ENCODE measurements at regions not wholly inside any gene's neighbourhood (a gene's known extent, or its start where the extent isn't known, plus 50 kb on each side); places are given as distances from the start of the nearest gene placed in this dataset.

DNA sequence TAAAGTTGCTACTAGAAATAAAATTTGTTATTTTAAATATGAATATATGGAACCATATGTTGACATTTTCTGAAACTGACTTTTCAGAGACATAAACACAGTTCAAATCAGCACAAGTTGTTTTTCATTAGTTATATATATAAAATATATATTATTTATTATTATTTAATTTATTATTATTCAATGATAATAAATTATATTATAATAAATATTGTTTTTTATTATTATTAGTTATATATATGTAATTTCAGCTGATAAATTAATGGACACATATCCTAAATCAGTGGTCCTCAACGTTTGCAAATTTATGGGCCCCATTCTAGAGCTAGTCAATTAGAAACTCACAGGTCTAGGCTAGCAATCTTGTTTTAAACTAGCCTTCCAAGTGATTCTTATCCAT is 809.3 kb downstream of the C4orf33 start:
- Histone ChIP-seq H3K36me3 (ENCODE audit: control insufficient read depth in 1 of 2, insufficient read depth in 2 of 2, low read length in 2 of 2) (no peaks in the 10 kb centered on the region), H3K23ac (ENCODE audit: low read length) (no peak overlapping the region), H2AFZ (ENCODE audit: insufficient read depth, low read length, poor library complexity) (no peak overlapping the region), H2BK12ac (ENCODE audit: low read length) (no peak overlapping the region), H3K9ac (ENCODE audit: low read length) (no peak overlapping the region), H3K79me2 (ENCODE audit: control insufficient read depth, insufficient read depth, low read length, poor library complexity) (no peaks in the 10 kb centered on the region), H4K8ac (ENCODE audit: low read depth, low read length) (no peak overlapping the region), H3K4me1 (ENCODE audit: control insufficient read depth in 1 of 2, insufficient read depth in 2 of 2, low read length in 2 of 2) (peaks cover 0 to 5% of the 10 kb centered on the region in 2 experiments), H3K4me3 (ENCODE audit: low read depth, low read length) (no peak overlapping the region), H3K9me3 (ENCODE audit: insufficient read depth, low read depth, low read length) (no peaks in the 10 kb centered on the region), H3K14ac (ENCODE audit: low read length) (no peak overlapping the region), H3K27me3 (ENCODE audit: insufficient read depth, low read length) (no peaks in the 10 kb centered on the region), H2AK5ac (ENCODE audit: low read length) (no peak overlapping the region), H2BK120ac (ENCODE audit: insufficient read depth, low read length, poor library complexity) (no peak overlapping the region), H2BK5ac (ENCODE audit: low read depth, low read length, poor library complexity) (no peak overlapping the region), H4K91ac (ENCODE audit: low read depth, low read length) (no peak overlapping the region), H3K18ac (ENCODE audit: low read length) (no peak overlapping the region), H3K4ac (ENCODE audit: low read depth, low read length) (no peak overlapping the region), H3K4me2 (ENCODE audit: low read length) (no peak overlapping the region), H3K27ac (ENCODE audit: low read depth, low read length) (no peak overlapping the region), H4K12ac (ENCODE audit: low read depth, low read length) (no peak overlapping the region), H3K79me1 (ENCODE audit: low read length) (peaks cover 1% of the 10 kb centered on the region)
- no CpG with 5 or more reads among the region's 1 CpG for WGBS (ENCODE audit: extremely low coverage, insufficient coverage, insufficient read length)
- DNase-seq = no peak

DNA sequence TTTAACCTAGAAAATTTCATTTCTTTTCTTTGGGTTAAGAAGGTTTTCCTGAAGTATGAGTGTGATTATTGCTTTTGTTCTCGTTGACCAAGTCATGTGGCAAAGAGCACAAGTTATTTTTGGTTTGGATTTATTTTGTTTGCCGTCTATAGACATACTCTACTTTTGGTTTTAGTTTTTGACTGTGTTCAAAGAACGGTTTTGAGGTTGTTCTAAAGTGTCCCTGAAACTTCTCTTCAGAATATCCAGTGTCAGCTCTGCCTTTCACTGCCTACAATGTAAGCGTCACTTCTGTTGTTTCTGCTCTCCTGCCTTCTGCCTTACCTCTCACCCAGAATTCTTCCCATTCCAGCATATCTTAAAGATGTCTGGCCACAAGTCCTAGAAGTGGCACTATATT is 812.2 kb downstream of the C4orf33 start:
- no peak overlapping the region for H3K4me3 ChIP-seq (ENCODE audit: low read depth, low read length)
- H3K18ac ChIP-seq (ENCODE audit: low read length) = no peak overlapping the region
- WGBS (ENCODE audit: extremely low coverage, insufficient coverage, insufficient read length) = no CpG with 5 or more reads among the region's 4 CpGs
- H3K9me3 ChIP-seq (ENCODE audit: insufficient read depth, low read depth, low read length) = no peaks in the 10 kb centered on the region
- no peak overlapping the region for H3K9ac ChIP-seq (ENCODE audit: low read length)
- no peak overlapping the region for H4K8ac ChIP-seq (ENCODE audit: low read depth, low read length)
- no peaks in the 10 kb centered on the region for H3K36me3 ChIP-seq (ENCODE audit: control insufficient read depth in 1 of 2, insufficient read depth in 2 of 2, low read length in 2 of 2)
- H3K4me1 ChIP-seq (ENCODE audit: control insufficient read depth in 1 of 2, insufficient read depth in 2 of 2, low read length in 2 of 2) = peaks cover 0 to 5% of the 10 kb centered on the region in 2 experiments
- peaks cover 1% of the 10 kb centered on the region for H3K79me1 ChIP-seq (ENCODE audit: low read length)
- H2AFZ ChIP-seq (ENCODE audit: insufficient read depth, low read length, poor library complexity) = no peak overlapping the region
- H2BK120ac ChIP-seq (ENCODE audit: insufficient read depth, low read length, poor library complexity) = no peak overlapping the region
- H3K14ac ChIP-seq (ENCODE audit: low read length) = no peak overlapping the region
- DNase-seq = peak; percentile 10 to 47
- no peak overlapping the region for H3K4ac ChIP-seq (ENCODE audit: low read depth, low read length)
- no peaks in the 10 kb centered on the region for H3K79me2 ChIP-seq (ENCODE audit: control insufficient read depth, insufficient read depth, low read length, poor library complexity)
- H3K4me2 ChIP-seq (ENCODE audit: low read length) = no peak overlapping the region
- H2BK12ac ChIP-seq (ENCODE audit: low read length) = no peak overlapping the region
- no peak overlapping the region for H3K23ac ChIP-seq (ENCODE audit: low read length)
- no peak overlapping the region for H2BK5ac ChIP-seq (ENCODE audit: low read depth, low read length, poor library complexity)
- H3K27me3 ChIP-seq (ENCODE audit: insufficient read depth, low read length) = no peaks in the 10 kb centered on the region
- peak overlapping the region; percentile 10 for H3K27ac ChIP-seq (ENCODE audit: low read depth, low read length)
- H4K91ac ChIP-seq (ENCODE audit: low read depth, low read length) = no peak overlapping the region
- no peak overlapping the region for H4K12ac ChIP-seq (ENCODE audit: low read depth, low read length)
- H2AK5ac ChIP-seq (ENCODE audit: low read length) = no peak overlapping the region

DNA sequence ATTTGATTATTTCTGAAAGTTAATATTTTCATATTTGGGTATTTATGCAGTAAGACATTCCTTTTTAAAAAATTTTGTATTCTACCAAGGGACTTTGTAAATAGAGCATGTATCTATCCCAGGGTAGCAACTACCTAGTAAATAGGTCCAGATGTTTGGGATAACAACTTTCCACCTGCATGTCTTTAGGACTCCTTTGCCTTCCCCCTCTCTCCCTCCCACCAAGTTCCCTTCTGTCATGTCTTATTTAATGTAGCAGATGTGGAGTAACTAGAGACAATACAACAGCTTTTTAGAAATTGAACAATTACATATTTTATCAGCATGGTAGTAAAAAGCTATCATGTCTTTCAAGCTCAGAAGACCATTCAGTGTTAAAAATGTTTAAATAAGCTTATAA is 821.0 kb downstream of the C4orf33 start:
- no peak overlapping the region for H4K8ac ChIP-seq (ENCODE audit: low read depth, low read length)
- H4K12ac ChIP-seq (ENCODE audit: low read depth, low read length) = no peak overlapping the region
- no peak overlapping the region for H3K23ac ChIP-seq (ENCODE audit: low read length)
- H3K27ac ChIP-seq (ENCODE audit: low read depth, low read length) = no peak overlapping the region
- no peak overlapping the region for H4K91ac ChIP-seq (ENCODE audit: low read depth, low read length)
- no peak overlapping the region for H2BK5ac ChIP-seq (ENCODE audit: low read depth, low read length, poor library complexity)
- no peak overlapping the region for H2AK5ac ChIP-seq (ENCODE audit: low read length)
- no peak overlapping the region for H3K4me2 ChIP-seq (ENCODE audit: low read length)
- no peak overlapping the region for H2BK12ac ChIP-seq (ENCODE audit: low read length)
- no peak overlapping the region for H2BK120ac ChIP-seq (ENCODE audit: insufficient read depth, low read length, poor library complexity)
- H3K79me1 ChIP-seq (ENCODE audit: low read length) = no peaks in the 10 kb centered on the region
- H3K14ac ChIP-seq (ENCODE audit: low read length) = no peak overlapping the region
- H3K79me2 ChIP-seq (ENCODE audit: control insufficient read depth, insufficient read depth, low read length, poor library complexity) = no peaks in the 10 kb centered on the region
- no peaks in the 10 kb centered on the region for H3K27me3 ChIP-seq (ENCODE audit: insufficient read depth, low read length)
- H3K4me3 ChIP-seq (ENCODE audit: low read depth, low read length) = no peak overlapping the region
- no peak overlapping the region for H3K18ac ChIP-seq (ENCODE audit: low read length)
- H3K9me3 ChIP-seq (ENCODE audit: insufficient read depth, low read depth, low read length) = no peaks in the 10 kb centered on the region
- no peak overlapping the region for H3K4ac ChIP-seq (ENCODE audit: low read depth, low read length)
- no peak overlapping the region for H3K9ac ChIP-seq (ENCODE audit: low read length)
- no peaks in the 10 kb centered on the region for H3K36me3 ChIP-seq (ENCODE audit: control insufficient read depth in 1 of 2, insufficient read depth in 2 of 2, low read length in 2 of 2)
- H3K4me1 ChIP-seq (ENCODE audit: control insufficient read depth in 1 of 2, insufficient read depth in 2 of 2, low read length in 2 of 2) = no peaks in the 10 kb centered on the region
- no peak for DNase-seq
- H2AFZ ChIP-seq (ENCODE audit: insufficient read depth, low read length, poor library complexity) = no peak overlapping the region

DNA sequence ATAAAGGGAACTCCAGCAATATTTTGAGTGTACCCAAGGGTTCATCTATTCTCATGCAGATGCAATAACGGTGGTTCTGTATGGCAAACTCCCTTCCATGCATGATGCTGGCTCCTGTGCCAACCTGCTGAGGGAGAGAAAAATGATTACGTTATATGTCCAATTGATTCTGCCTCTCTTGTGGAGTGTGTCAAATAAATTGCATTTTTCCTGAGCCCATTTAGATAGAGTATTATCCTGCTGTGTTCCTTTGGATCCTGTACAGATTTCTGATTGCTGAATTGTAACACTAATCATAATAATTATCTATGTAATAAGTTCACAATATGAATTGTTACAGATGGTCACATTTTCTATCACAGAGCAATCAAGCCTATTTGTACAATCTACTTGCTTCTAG is 821.7 kb downstream of the C4orf33 start:
- no CpG with 5 or more reads among the region's 2 CpGs for WGBS (ENCODE audit: extremely low coverage, insufficient coverage, insufficient read length)
- Histone ChIP-seq H3K4me3 (ENCODE audit: low read depth, low read length) (no peak overlapping the region), H4K12ac (ENCODE audit: low read depth, low read length) (no peak overlapping the region), H3K27ac (ENCODE audit: low read depth, low read length) (no peak overlapping the region), H4K91ac (ENCODE audit: low read depth, low read length) (no peak overlapping the region), H3K4me1 (ENCODE audit: control insufficient read depth in 1 of 2, insufficient read depth in 2 of 2, low read length in 2 of 2) (no peaks in the 10 kb centered on the region), H3K27me3 (ENCODE audit: insufficient read depth, low read length) (no peaks in the 10 kb centered on the region), H3K23ac (ENCODE audit: low read length) (no peak overlapping the region), H3K14ac (ENCODE audit: low read length) (no peak overlapping the region), H3K18ac (ENCODE audit: low read length) (no peak overlapping the region), H2BK12ac (ENCODE audit: low read length) (no peak overlapping the region), H2BK5ac (ENCODE audit: low read depth, low read length, poor library complexity) (no peak overlapping the region), H2AFZ (ENCODE audit: insufficient read depth, low read length, poor library complexity) (no peak overlapping the region), H4K8ac (ENCODE audit: low read depth, low read length) (no peak overlapping the region), H3K36me3 (ENCODE audit: control insufficient read depth in 1 of 2, insufficient read depth in 2 of 2, low read length in 2 of 2) (no peaks in the 10 kb centered on the region), H2AK5ac (ENCODE audit: low read length) (no peak overlapping the region), H2BK120ac (ENCODE audit: insufficient read depth, low read length, poor library complexity) (no peak overlapping the region), H3K4me2 (ENCODE audit: low read length) (no peak overlapping the region), H3K79me1 (ENCODE audit: low read length) (no peaks in the 10 kb centered on the region), H3K79me2 (ENCODE audit: control insufficient read depth, insufficient read depth, low read length, poor library complexity) (no peaks in the 10 kb centered on the region), H3K4ac (ENCODE audit: low read depth, low read length) (no peak overlapping the region), H3K9me3 (ENCODE audit: insufficient read depth, low read depth, low read length) (no peaks in the 10 kb centered on the region), H3K9ac (ENCODE audit: low read length) (no peak overlapping the region)
- no peak for DNase-seq

DNA sequence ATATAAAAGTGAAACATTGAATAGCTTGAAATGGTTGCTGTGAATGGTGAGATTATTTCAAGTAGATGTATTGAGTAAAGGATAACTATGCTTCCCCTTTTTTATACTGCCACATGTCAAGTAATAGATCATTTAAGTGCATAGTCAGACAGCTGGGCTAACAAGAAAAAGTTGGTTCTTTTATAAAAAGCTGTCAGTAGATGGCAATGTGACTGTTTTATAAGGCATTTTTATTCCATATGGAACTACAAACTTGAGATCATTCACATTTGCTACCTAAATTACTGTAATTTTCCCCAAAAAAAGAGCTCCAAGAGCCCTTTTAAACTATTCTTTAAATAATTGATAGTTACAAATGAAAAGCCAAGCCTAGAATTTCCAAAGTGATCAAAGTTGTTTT is 831.0 kb downstream of the C4orf33 start:
- no peaks in the 10 kb centered on the region for H3K9me3 ChIP-seq (ENCODE audit: insufficient read depth, low read depth, low read length)
- no peak overlapping the region for H3K9ac ChIP-seq (ENCODE audit: low read length)
- no peak overlapping the region for H3K4me3 ChIP-seq (ENCODE audit: low read depth, low read length)
- peak in 1 of 2 donors; percentile 13 for DNase-seq
- H3K79me1 ChIP-seq (ENCODE audit: low read length) = peaks cover 7% of the 10 kb centered on the region
- no peak overlapping the region for H3K4me2 ChIP-seq (ENCODE audit: low read length)
- H3K4me1 ChIP-seq (ENCODE audit: control insufficient read depth in 1 of 2, insufficient read depth in 2 of 2, low read length in 2 of 2) = peaks cover 0 to 2% of the 10 kb centered on the region in 2 experiments
- H3K23ac ChIP-seq (ENCODE audit: low read length) = no peak overlapping the region
- no peak overlapping the region for H2BK5ac ChIP-seq (ENCODE audit: low read depth, low read length, poor library complexity)
- no peak overlapping the region for H2AK5ac ChIP-seq (ENCODE audit: low read length)
- H2BK120ac ChIP-seq (ENCODE audit: insufficient read depth, low read length, poor library complexity) = no peak overlapping the region
- no peak overlapping the region for H4K8ac ChIP-seq (ENCODE audit: low read depth, low read length)
- H3K4ac ChIP-seq (ENCODE audit: low read depth, low read length) = no peak overlapping the region
- no peak overlapping the region for H4K12ac ChIP-seq (ENCODE audit: low read depth, low read length)
- no peak overlapping the region for H3K27ac ChIP-seq (ENCODE audit: low read depth, low read length)
- no peaks in the 10 kb centered on the region for H3K79me2 ChIP-seq (ENCODE audit: control insufficient read depth, insufficient read depth, low read length, poor library complexity)
- H4K91ac ChIP-seq (ENCODE audit: low read depth, low read length) = no peak overlapping the region
- no peaks in the 10 kb centered on the region for H3K36me3 ChIP-seq (ENCODE audit: control insufficient read depth in 1 of 2, insufficient read depth in 2 of 2, low read length in 2 of 2)
- no peak overlapping the region for H3K14ac ChIP-seq (ENCODE audit: low read length)
- H3K18ac ChIP-seq (ENCODE audit: low read length) = no peak overlapping the region
- no peak overlapping the region for H2BK12ac ChIP-seq (ENCODE audit: low read length)
- no peaks in the 10 kb centered on the region for H3K27me3 ChIP-seq (ENCODE audit: insufficient read depth, low read length)
- H2AFZ ChIP-seq (ENCODE audit: insufficient read depth, low read length, poor library complexity) = no peak overlapping the region
